Mesenteric fat pad (tissue), 1 donor: ENCODE measurements at regions not wholly inside any gene's neighbourhood (a gene's known extent, or its start where the extent isn't known, plus 50 kb on each side); places are given as distances from the start of the nearest gene placed in this dataset.
"Not testable (repeated sequence)": the region's sequence is repeated elsewhere in the genome, so short reads cannot be mapped to it uniquely, and the experiment has no call there.

ENCODE experiments used
- DNase-seq: peaks from one replicate; pipeline ENCODE4 v3.0.0-alpha.2; 2020; ENCODE audit warnings: low spot score
- donor health status: DM: yes; HTN: yes; CAD: no.

GRCh38 chr2:122692400-122693083 is 937.1 kb downstream of the TSN start:
- no peak for DNase-seq

DNA sequence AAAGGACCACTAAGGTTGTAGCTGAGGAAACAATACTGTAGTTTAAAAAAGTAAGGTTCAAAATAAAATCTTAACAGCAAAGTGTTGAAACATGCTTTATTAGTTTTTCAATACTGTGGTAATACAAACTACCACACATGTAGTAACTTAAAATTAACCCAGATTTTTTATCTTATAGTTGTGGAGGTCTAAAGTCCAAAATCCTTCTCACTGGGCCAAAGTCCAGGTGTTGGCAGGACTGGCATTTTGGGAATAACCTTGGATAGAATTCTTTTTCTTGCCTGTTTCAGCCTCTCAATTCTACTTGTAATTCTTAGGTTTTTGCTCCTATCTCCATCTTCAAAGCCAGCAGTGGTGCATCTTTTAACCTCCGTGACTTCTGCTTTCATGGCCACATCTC is 942.0 kb downstream of the TSN start:
- no peak for DNase-seq

DNA sequence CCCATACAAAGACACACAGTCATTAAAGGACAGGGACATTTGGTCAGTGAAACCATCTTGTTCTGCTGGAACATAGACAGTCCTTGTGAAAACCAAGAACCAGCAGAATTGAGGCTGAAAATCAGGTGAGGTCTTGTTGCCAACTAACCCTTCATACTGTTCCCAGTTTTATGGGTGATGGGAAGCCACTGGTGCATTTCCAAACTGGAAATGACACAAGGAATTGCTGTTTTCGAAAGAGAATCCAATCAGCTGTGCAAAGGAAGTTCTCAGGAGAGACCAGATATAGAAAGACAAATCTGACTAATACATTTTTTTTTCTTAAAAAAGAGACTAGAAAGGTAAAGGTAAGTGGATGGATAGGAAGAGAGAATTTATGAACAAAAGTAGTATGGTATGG is 948.2 kb downstream of the TSN start:
- no peak for DNase-seq

- DNase-seq, result no peak
Observed at GRCh38 chr2:122704109-122704563, 948.7 kb downstream of the TSN start.

DNA sequence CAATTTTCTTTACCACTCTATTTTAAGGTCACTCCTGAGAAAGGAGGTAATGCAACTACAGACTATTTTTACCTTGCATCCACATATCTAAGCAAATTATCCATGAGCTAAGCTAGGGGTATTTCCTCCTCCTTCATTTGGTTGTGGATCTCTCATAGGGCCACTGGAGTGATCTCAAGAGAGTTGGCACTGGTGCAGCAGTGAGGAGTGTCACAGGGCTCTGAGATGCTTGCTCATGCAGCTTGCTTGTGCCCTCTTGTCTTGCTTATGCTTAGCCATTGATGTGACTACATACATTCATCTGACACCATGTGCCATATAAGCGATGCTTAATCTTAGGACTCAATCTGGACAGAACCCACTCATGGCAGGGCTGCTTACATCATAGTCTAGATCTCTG is 950.3 kb downstream of the TSN start:
- DNase-seq, result no peak

DNA sequence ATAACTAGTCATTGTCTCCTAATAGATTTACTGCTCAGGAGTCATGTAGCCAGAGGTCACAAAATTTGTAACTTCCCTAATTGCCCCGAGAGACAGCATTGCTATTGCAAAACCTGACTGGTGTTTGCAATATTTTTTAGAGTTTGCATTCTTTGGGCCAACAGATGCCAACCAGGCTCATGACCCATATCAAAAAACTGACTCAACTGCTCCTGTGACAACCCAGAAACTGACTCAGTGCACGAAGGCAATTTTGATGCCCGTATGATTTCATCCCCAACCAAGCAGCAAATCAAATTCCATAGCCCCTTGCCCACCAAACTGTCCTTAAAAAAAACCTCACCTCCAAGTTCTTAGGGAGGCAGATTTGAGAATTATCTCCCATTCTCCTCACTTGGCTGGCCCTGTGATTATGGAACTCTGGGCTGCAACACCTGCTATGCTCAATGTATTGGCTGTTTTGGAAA is 951.3 kb downstream of the TSN start:
- DNase-seq, result no peak

GRCh38 chr2:122707224-122707824 is 951.9 kb downstream of the TSN start:
- no peak for DNase-seq

DNA sequence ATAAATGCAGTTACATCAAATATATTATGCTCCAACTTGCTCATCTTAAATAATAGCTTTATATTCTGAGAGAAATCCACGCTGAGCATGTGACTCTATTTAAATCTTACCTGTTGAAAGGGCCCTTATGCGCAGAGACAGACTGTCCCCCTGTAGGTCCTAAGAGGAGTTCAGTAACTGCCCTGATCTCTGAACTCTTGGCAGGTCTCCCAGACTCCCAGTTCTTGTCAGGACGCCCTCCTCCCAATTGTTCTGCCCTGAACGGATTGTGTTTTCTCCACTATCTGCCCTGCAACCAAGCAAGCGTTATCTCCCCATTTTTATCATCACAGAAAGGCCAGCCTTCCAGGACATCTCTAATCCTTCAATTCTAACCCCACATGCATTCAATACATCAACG is 954.6 kb downstream of the TSN start:
- no peak for DNase-seq

DNA sequence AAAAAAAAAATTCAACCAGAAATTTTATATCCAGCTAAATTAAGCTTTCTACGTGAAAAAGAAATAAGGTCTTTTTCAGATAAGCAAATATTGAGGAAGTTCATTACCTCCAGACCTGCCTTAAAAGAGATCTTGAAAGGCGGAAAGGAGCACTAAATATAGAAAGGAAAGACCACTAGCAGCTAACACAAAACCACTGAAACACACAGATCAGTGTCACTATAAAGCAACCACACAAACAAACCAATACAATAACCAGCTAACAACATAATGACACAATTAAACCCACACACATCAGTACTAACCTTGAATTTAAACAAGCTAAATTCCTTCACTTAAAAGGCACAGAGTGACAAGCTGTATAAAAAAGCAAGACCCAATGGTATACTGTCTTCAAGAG is 958.3 kb downstream of the TSN start:
- no peak for DNase-seq

DNA sequence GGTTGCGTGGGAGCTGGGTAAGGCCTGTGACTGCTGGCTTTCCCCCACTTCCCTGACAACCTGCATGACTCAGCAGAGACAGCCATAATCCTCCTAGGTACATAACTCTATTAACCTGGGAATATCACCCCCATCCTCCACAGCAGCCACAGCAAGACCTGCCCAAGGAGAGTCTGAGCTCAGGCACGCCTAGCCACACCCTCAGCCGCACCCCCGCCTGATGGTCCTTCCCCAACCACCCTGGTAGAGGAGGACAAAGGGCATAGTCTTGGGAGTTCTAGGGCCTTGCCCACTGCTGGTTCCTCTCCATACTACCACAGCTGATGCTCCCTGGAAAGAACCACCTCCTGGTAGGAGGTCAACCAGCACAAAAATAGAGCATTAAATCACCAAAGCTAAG is 965.4 kb downstream of the TSN start:
- DNase-seq, result not testable (repeated sequence)

DNA sequence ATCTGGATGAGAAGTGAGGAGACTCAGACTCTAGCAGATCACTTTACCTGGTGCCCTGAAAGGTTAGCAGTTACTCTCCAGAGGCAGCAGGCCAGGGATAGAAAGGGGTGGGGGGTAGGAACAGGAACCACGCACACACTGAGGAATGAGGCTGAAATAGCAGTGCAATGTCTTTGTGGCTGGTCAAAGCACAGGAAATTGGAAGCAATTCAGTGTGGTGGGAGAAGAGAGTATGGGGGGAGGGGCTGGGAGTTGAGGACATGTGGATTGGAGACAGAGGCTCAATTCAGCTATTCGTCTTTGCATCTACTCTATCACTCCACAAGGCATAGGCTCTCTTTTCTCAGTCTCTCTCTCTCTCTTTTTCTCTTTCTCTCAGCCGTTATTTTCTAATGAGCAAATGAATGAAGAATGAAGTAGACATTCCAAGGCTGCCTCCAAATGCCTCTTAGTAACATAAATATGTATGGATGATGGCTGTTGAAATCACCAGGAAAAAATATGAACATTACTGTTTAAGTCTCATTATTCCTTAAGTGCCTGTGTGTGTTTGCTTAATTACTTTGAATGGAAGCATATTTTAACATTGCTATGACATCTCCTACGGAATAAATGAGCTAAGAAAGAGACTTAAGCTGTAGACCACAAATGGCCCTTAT is 979.4 kb downstream of the TSN start:
- no peak for DNase-seq

DNA sequence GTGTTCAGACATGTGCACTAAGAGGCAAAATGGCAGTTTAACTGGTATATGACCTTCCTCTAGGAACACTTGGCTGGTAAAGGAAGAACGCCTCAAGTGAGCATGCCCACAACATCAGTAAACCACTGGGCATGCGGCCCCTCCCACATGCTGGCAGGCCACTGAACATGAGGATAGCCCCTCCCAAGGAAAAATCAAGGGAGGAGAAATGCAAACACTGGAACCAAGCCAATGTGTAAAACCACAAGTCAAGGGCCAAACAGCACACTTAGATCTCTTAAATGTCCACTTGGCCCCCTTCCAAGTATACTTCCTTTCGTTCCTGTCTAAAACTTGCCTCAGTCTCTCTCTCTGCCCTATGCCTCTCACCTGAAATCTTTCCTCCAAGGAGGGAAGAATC is 980.8 kb downstream of the TSN start:
- no peak for DNase-seq

DNA sequence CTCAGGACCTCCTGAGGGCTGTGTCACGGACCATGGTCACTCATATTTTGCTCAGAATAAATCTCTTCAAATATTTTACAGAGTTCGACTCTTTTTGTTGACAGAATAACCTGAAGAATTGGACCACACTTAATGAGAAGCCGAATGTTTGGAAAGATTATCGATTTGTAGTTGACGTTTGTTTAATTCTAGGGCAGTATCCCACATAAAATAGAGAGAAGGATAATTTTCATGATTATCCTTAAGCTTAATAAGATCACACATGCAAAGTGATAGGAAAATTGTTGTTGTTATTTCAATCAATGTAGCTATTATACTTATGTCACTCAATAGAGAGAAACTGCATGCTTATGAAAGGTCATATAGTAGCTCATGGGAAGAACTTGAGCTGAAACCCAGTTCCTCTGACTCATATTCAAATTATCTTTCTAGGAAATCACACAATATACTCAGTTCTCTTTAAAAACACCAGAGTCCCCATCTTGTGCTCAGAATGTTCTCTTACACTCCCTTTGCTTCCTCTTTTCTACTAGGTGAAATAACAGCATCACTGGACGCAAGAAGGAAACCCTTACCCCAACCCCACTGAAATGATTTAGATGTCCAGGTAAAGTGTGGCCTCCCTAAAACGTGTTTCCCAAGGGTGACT is 982.1 kb downstream of the TSN start:
- DNase-seq, result no peak

- no peak for DNase-seq
Observed at GRCh38 chr2:122739732-122740593, 984.5 kb downstream of the TSN start.

- DNase-seq, result no peak
Observed at GRCh38 chr2:122740594-122740948, 985.1 kb downstream of the TSN start.

- DNase-seq, result no peak
Observed at GRCh38 chr2:122741403-122741802, 986.0 kb downstream of the TSN start.

DNA sequence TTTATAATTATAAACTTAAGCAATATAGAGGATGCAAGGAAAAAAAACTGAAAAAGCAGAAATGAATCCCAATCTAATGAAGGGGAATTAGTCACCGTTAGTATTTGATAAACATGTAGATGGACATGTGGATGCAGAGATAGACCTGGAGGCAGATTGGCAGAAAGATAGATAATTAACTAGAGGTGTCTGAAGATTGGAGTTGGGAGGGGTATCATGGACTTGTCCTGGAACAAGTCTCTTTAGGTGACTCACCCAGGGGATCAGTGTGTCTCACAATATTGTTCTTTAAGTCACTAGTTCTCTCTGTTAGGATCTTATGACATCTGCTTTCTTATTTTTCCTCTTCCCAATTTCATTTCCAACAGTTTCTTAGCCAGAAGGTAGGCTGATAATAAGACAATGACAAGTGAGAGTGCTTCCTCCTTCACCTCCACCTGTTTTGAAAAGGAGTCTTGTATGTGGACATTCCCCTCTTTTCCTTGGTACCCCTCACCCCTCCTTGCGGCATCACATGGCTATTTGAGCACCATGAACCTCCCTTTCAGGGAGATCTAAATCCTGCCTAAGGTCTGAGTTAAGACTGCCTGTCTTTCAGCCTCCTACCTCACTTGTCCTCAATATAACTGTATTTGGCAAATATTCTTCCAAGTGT is 987.7 kb downstream of the TSN start:
- no peak for DNase-seq

GRCh38 chr2:122745603-122746002 is 990.2 kb downstream of the TSN start:
- DNase-seq, result no peak

- DNase-seq, result no peak
Observed at GRCh38 chr2:122747670-122748069, 992.2 kb downstream of the TSN start.

- no peak for DNase-seq
Observed at GRCh38 chr2:122748552-122749011, 993.1 kb downstream of the TSN start.

GRCh38 chr2:122749405-122749804 is 994.0 kb downstream of the TSN start:
- DNase-seq, result no peak
